Left kidney (tissue), 1 donor: ENCODE measurements at regions not wholly inside any gene's neighbourhood (a gene's known extent, or its start where the extent isn't known, plus 50 kb on each side); places are given as distances from the start of the nearest gene placed in this dataset.

ENCODE experiments used
- DNase-seq: peaks from one replicate; pipeline ENCODE4 v3.0.0-alpha.2; 2013

- DNase-seq, result no peak
Measured at GRCh38 chr10:62870866-62871265, 54.7 kb upstream of the EGR2 start.

GRCh38 chr10:62869958-62870357 is 53.8 kb upstream of the EGR2 start:
- no peak for DNase-seq

GRCh38 chr10:62866941-62867340 is 50.8 kb upstream of the EGR2 start:
- DNase-seq, result no peak

- DNase-seq, result no peak
Measured at GRCh38 chr10:62866451-62866850, 50.3 kb upstream of the EGR2 start.
